Liver (tissue), 3 donors: ENCODE measurements at regions not wholly inside any gene's neighbourhood (a gene's known extent, or its start where the extent isn't known, plus 50 kb on each side); places are given as distances from the start of the nearest gene placed in this dataset.

Source experiments
- GABPA ChIP-seq, 2 donors: IDR thresholded peaks in 1 of 2; conservative IDR thresholded peaks in 1 of 2; 2 replicates each; pipeline ENCODE4 v1.6.1; 2016; ENCODE audit warnings: antibody characterized with exemption in 2 of 2, mild to moderate bottlenecking in 1 of 2, moderate library complexity in 1 of 2
- TF ChIP-seq, protein P1 (sequence below): IDR thresholded peaks from 2 replicates; pipeline ENCODE4 v1.6.1; 2016; ENCODE audit warnings: antibody characterized with exemption
- TF ChIP-seq, protein P2 (sequence below): fragments of 150-350 bp; IDR thresholded peaks from 2 replicates; pipeline ENCODE4 v1.5.1; 2017; ENCODE audit warnings: improper control_type of control experiment, low read depth, low read length; ENCODE audit not compliant: missing input control
- donor health status: healthy.
- donor health status: healthy.

DNA sequence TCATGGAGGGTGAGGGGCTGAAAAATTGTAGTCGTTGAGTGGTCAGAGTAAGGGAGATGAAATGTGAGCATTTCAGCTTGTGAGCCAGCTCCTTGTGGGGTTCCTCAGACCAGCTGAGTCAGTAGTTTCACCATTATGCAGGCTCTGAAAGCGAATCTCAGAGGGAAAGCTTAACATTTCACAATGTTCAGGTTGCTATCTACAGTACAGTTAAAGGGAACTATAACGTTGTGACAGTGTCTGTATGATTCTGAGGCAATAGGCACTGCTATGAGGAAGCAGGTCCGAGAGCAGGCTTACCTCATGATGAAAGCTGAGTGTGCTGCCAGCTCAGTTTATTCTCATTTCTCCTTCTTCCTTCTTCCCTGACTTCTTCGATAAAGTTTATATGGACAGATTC lies 469.6 kb downstream of the EDEM1 start:
- TF ChIP-seq, protein P1, sequence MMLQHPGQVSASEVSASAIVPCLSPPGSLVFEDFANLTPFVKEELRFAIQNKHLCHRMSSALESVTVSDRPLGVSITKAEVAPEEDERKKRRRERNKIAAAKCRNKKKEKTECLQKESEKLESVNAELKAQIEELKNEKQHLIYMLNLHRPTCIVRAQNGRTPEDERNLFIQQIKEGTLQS: no peak
- TF ChIP-seq, protein P2, sequence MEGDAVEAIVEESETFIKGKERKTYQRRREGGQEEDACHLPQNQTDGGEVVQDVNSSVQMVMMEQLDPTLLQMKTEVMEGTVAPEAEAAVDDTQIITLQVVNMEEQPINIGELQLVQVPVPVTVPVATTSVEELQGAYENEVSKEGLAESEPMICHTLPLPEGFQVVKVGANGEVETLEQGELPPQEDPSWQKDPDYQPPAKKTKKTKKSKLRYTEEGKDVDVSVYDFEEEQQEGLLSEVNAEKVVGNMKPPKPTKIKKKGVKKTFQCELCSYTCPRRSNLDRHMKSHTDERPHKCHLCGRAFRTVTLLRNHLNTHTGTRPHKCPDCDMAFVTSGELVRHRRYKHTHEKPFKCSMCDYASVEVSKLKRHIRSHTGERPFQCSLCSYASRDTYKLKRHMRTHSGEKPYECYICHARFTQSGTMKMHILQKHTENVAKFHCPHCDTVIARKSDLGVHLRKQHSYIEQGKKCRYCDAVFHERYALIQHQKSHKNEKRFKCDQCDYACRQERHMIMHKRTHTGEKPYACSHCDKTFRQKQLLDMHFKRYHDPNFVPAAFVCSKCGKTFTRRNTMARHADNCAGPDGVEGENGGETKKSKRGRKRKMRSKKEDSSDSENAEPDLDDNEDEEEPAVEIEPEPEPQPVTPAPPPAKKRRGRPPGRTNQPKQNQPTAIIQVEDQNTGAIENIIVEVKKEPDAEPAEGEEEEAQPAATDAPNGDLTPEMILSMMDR: no peak
- TF ChIP-seq GABPA (IDR thresholded peaks at IDR 0.05 in 1 of 2, conservative IDR thresholded peaks at IDR 0.05 in 1 of 2): no peak
